Tibial nerve (tissue), 4 donors: ENCODE measurements at regions not wholly inside any gene's neighbourhood (a gene's known extent, or its start where the extent isn't known, plus 50 kb on each side); places are given as distances from the start of the nearest gene placed in this dataset.

Source experiments
- CTCF ChIP-seq, 5 experiments: fragments of 200-600 bp in 3 of 5; fragments of 450-650 bp in 2 of 5; sonication (generic) in 3 of 5; IDR thresholded peaks; one replicate each; pipeline ENCODE4 v1.5.1; 2016 to 2019; ENCODE audit warnings: antibody characterized with exemption in 5 of 5, mild to moderate bottlenecking in 3 of 5, moderate library complexity in 2 of 5
- EP300 ChIP-seq, 2 donors: sonication (generic); formaldehyde crosslinking; IDR thresholded peaks; one replicate each; pipeline ENCODE4 v1.6.1; 2017; ENCODE audit warnings: antibody characterized with exemption in 2 of 2, mild to moderate bottlenecking in 1 of 2

GRCh38 chr12:127606476-127607015 is 660.4 kb upstream of the TMEM132C start:
- no peak for TF ChIP-seq CTCF (IDR thresholded peaks at IDR 0.05)
- TF ChIP-seq EP300 (IDR thresholded peaks at IDR 0.05), result no peak
